Head of caudate nucleus (tissue), 42 donors: ENCODE measurements at regions not wholly inside any gene's neighbourhood (a gene's known extent, or its start where the extent isn't known, plus 50 kb on each side); places are given as distances from the start of the nearest gene placed in this dataset.
"Not testable (repeated sequence)": the region's sequence is repeated elsewhere in the genome, so short reads cannot be mapped to it uniquely, and the experiment has no call there.

Experiments used
- DNase-seq, 42 donors: peaks; one replicate each; pipeline versions ENCODE4 v3.0.0 to v3.0.0-alpha.2; 2020 to 2021; ENCODE audit warnings: mixed read lengths in 7 of 42
- intact Hi-C: fragments of 100-400 bp; cut with DNase I; formaldehyde crosslinking; loops from one replicate; pipeline ENCODE4 v1.15.0; 2022

DNA sequence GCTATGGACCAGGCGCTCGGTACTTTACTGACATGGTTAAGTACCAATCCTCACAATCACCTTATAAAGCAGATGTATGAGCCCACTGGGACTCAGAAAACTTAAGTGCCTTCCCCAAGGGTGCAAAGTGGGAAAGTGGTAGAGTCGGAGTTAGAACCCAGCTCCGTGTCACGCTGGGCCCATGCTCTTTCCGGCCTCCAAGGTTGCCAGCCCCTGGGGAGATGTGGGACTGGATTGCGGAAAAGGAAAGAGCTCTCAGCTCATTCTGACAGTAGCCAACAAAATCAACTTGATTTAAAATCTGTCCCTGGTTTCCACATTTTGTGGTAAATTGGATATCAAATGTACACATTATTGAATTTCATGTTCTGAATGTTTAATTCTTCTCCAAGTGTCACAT lies 403.8 kb downstream of the DCDC2C start:
- intact Hi-C loops, result no loop called here
- DNase-seq, result no peak

GRCh38 chr2:4110273-4110672 lies 406.9 kb downstream of the DCDC2C start:
- DNase-seq, result no peak
- intact Hi-C loops, result no loop called here

DNA sequence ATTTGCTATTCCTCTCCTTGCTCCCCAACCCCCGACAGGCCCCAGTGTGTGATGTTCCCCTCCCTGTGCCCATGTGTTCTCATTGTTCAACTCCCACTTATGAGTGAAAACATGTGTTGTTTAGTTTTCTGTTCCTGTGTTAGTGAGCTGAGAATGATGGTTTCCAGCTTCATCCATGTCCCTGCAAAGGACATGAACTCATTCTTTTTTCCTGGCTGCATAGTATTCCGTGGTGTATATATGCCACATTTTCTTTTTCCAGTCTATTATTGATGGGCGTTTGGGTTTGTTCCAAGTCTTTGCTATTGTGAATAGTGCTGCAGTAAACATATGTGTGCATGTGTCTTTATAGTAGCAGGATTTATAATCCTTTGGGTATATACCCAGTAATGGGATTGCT lies 412.1 kb downstream of the DCDC2C start:
- DNase-seq, intact Hi-C loops: not testable (repeated sequence)

GRCh38 chr2:4122726-4123125 lies 419.4 kb downstream of the DCDC2C start:
- intact Hi-C loops, result no loop called here
- no peak for DNase-seq

- intact Hi-C loops, result no loop called here
- no peak for DNase-seq
These were observed 427.3 kb downstream of the DCDC2C start for GRCh38 chr2:4130651-4131050.

- intact Hi-C loops, result no loop called here
- peak in 37 of 42 donors; percentile 8 to 83 (median 45) for DNase-seq
These were observed 431.5 kb downstream of the DCDC2C start for GRCh38 chr2:4134551-4135550.

- DNase-seq, result no peak
These were observed 432.4 kb downstream of the DCDC2C start for GRCh38 chr2:4135765-4136164.

GRCh38 chr2:4139316-4139715 lies 435.9 kb downstream of the DCDC2C start:
- DNase-seq, result no peak
- intact Hi-C loops, result no loop called here

More at GRCh38 chr2:4135765-4136164, 432.4 kb downstream of the DCDC2C start:
- intact Hi-C loops, result no loop called here

DNA sequence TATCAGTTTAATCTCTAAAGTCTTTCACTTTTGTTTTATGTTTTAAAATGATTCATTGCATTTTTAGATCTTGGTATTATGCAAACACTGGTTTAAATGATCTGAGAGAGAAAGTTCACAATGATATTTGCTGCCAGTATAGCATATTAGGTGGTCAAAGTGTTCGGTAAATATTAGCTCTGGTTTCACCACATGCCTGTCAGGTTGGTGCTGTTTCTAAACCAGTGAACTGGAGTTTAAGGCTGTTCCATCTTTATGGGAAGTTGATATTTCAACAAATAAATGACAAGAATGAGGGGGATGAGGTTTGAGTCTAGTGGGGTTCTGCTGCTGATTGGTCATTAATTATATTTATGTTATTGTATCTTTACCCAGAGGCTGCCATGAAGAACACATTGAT lies 436.4 kb downstream of the DCDC2C start:
- no peak for DNase-seq
- intact Hi-C loops, result no loop called here

DNA sequence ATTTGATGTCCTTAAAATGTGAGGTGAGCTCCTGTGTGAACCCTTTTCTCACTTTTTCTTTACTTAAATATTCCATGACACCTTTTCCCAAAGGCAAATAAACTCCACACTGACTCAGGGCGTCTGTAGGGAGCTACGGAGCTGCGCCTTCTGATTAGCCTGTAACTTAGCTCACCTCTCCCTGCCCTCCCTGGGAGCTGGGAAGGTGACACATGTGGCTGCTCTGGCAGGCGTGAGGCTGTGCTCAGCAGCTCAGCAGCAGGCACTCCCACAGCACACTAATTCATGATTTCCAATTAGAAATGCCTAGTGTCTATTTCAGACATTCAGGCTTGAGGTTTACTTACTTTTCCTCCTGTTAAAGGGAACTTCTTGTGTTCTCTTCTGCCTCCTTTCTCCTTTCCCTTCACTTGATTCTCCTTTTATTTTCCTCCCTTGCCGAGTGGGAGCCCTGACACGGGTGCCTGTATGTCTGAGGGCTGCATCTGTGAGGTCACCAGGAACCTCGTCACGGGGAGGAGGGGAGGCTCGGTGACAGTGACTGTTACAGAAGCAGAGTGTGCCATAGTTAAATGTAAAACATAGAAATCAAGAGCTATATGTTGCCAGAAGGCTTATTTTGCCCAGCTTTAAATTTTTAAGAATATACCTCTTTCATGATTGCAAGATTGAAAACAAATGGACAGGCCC lies 437.1 kb downstream of the DCDC2C start:
- intact Hi-C loops, result no loop called here
- peak in 40 of 42 donors; percentile 15 to 89 (median 58) for DNase-seq

GRCh38 chr2:4144731-4145130 lies 441.4 kb downstream of the DCDC2C start:
- intact Hi-C loops, result no loop called here
- DNase-seq, result no peak

GRCh38 chr2:4151521-4151920 lies 448.1 kb downstream of the DCDC2C start:
- intact Hi-C loops, result no loop called here

DNA sequence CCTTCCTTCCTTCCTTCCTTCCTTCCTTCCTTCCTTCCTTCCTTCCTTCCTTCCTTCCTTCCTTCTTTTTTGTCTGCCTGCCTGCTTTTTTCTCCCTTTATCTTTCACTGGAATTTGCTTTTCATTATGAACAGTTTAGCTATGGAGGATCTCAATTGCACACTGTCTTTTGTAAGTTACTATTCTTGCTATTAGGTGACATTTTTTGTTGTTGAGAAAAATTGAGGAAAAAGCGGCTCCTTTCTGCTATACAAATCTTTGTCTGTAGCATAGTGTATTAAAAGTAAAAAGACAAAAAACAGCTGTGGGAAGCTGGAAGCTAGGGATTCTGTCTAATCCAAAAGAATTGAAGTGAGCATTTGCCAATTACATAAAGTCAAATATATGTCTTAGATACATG lies 448.7 kb downstream of the DCDC2C start:
- intact Hi-C loops, result no loop called here

More at GRCh38 chr2:4151521-4151920, 448.1 kb downstream of the DCDC2C start:
- no peak for DNase-seq

DNA sequence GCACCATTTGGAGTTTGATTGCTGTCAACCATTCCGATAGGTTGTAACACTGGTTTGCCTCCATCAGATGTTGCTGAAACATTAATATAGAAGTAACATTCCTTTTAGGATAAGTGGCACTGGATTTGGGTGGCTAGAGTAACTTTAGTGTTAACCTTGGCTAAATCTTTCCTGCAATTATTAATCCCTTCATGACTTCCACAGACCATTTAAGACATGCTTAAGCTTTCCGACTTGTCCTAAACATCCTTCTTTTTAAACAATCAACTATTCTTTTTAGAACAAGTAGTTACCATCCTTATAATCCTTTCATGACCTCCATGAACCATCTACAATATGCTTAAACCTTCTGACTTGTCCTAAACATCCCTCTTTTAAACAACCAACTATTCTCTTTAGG lies 465.5 kb downstream of the DCDC2C start:
- intact Hi-C loops, result no loop called here
- DNase-seq, result no peak

More for the DNA sequence above, 448.7 kb downstream of the DCDC2C start:
- DNase-seq, result no peak

DNA sequence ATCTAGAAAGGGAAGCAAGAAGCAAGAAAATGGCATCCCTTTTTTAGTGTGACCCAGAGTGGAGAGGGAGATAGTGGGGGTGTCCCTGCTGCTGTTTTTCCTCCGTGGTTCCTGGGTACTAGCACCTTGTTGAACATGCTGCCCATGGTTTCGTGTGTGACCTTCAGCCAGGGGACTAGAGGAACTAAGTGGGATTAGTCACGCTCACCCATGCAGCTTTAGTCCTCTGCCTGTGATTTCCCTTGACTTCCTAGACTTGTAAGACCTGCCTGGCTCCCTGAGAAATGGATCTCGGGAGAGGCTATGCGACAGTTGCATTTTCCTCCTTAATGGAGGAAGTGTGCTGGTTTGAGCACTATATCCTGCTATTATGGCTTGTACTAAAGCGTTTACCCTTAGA lies 471.4 kb downstream of the DCDC2C start:
- intact Hi-C loops, result no loop called here
- DNase-seq, result no peak

DNA sequence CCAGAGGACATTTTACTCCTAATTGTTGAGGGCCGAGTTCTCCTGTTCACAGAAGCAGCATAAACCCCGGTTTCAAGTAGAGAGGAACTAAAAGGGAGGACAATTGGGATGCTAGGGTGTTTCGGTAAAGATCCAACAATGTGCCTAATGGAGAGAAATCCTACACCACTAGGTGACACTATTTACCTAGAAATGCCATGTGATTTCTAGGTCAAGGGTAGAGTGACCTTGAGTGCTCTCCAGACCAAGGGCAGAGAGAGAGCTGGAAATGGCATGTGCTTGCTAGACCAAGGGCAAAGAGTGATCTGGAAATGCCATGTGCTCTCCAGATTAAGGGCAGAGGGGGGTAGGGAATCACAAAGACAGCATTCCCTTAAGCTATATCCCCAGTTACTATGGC lies 472.0 kb downstream of the DCDC2C start:
- DNase-seq, result no peak
- intact Hi-C loops, result no loop called here

- intact Hi-C loops, result no loop called here
- DNase-seq, result no peak
These were observed 477.3 kb downstream of the DCDC2C start for GRCh38 chr2:4180631-4181030.

GRCh38 chr2:4181062-4181461 lies 477.7 kb downstream of the DCDC2C start:
- DNase-seq, result no peak
- intact Hi-C loops, result no loop called here

GRCh38 chr2:4188561-4188960 lies 485.2 kb downstream of the DCDC2C start:
- DNase-seq, result no peak
- intact Hi-C loops, result no loop called here

GRCh38 chr2:4190548-4190947 lies 487.2 kb downstream of the DCDC2C start:
- DNase-seq, result no peak

More at GRCh38 chr2:4190548-4190947, 487.2 kb downstream of the DCDC2C start:
- intact Hi-C loops, result no loop called here
